ENCODE measurements at regions not wholly inside any gene's neighbourhood (a gene's known extent, or its start where the extent isn't known, plus 50 kb on each side); places are given as distances from the start of the nearest gene placed in this dataset.
A peak's percentile ranks its signal among the peaks of the same experiment; 100 is the strongest.
"Not testable (repeated sequence)": the region's sequence is repeated elsewhere in the genome, so short reads cannot be mapped to it uniquely, and the experiment has no call there.

GRCh38 chr11:107276077-107276476 is 181.5 kb downstream of the CWF19L2 start:
- DNase-seq (ENCODE audit: low spot score), result peak; percentile 89

DNA sequence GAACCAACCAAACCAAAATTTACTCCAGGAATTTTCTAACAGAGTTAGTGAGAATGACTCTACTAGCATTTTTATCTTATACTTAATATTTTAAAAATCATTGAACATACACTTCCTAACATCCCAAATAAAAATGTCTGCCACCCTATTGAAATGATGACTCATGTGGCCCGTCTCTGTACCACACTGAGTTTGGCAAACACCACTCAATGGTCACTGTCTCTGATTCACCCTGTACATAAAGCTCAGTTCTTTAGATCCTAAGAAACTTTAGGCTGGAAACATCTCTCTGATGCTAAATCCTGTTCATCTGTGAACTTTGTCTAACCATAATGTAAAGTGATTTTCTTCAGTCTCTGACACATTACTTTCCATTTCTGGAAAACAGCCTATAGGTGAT is 182.0 kb downstream of the CWF19L2 start:
- DNase-seq (ENCODE audit: low spot score), result no peak

DNA sequence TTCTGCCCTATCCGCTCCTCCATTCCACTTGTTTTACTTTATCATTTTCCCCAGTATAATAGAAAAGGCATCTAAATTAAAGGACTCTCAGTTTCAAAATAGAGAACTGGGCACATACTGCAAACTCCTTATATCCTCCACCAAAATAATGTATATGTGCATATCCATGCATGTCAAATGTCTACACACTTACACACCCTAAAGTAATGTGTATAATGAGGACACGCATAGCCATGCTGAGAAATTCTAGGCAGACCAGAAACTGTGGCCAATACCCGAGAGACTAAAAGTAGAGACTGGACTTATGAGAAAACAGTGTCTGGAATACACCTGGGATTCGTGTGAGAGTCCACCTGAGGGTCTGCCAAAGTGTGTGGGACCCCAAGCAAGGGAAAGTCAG is 183.5 kb downstream of the CWF19L2 start:
- no peak for DNase-seq (ENCODE audit: low spot score)

GRCh38 chr11:107272561-107272960 is 185.1 kb downstream of the CWF19L2 start:
- DNase-seq (ENCODE audit: low spot score), result no peak

- no peak for DNase-seq (ENCODE audit: low spot score)
These were observed 186.2 kb downstream of the CWF19L2 start for GRCh38 chr11:107271425-107271824.

DNA sequence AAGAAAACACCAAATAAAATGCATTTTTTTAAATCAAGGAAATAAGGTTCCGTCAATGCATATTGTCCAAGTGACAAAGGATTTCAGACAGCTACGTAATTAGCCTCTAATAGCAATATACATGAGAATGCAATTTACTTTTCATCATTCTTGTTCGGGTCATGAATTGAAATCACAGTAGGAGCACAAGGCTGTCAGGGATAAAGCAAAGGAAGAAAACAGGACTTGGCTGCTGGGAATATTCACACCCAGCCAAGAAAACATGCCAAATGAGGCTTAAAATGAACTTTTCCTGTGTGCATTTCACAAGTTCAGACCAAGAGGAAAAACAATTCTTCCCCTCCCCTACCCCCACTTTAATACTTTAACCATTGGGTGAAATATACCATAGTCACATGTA is 188.6 kb downstream of the CWF19L2 start:
- DNase-seq (ENCODE audit: low spot score), result no peak

DNA sequence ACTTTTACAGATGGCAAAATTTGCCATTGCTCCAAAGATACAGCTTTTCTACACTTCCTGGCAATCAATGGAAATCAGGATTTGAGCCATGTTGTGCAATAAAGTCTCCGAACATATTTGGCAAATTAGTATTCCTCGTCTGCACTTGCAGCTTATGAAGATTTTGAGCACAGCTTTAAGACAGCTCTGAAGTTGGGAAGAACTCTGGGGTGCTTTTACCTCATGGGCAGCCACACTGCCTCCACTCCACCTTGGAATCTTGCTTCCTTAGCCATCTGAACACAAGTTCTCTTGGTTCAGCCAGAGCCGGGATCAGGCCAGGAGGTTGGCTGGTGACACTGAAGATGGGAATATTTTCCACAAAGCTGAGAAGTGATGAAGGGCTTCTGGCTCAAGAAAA is 191.2 kb downstream of the CWF19L2 start:
- no peak for DNase-seq (ENCODE audit: low spot score)

- DNase-seq (ENCODE audit: low spot score), result no peak
These were observed 192.0 kb downstream of the CWF19L2 start for GRCh38 chr11:107265591-107266121.

GRCh38 chr11:107263844-107264563 is 193.6 kb downstream of the CWF19L2 start:
- no peak for DNase-seq (ENCODE audit: low spot score)

DNA sequence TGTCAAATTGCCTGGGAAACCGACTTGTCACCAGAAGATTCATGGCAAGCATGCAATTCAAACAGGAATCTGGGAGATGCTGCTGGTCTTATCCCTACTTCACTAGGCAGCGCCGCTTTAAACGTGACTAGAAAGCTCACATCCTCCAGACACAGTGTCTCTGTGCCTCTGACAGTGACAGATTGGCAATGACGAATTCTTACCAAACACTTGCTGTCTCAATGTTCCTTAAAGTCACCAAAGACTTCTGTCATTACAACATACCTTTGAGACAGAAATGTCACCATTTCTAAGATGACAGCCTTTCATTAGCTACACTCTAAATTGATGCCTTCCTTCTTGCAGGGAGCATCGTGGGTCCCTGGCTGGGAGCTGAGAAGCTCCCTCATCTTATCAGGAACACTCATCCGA is 197.8 kb downstream of the CWF19L2 start:
- DNase-seq (ENCODE audit: low spot score), result no peak

DNA sequence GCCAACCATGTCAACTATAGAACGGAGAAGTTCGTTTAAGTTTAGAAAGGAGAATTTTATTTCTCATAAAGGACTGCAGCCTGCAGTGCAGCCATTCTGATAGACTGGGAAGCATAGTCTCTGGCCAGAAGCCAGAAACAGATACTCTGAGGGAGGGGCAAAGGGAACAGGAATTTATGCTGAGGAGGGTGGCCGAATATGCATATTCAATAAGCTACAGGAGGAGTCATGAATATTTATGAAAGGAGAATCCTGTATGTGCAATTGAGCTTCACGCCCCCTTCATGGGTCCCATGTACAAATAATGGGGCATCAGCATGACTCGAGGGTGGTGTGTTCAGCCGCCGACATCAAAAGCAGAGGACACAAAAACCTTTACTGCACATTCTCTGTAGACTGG is 199.9 kb downstream of the CWF19L2 start:
- no peak for DNase-seq (ENCODE audit: low spot score)

DNA sequence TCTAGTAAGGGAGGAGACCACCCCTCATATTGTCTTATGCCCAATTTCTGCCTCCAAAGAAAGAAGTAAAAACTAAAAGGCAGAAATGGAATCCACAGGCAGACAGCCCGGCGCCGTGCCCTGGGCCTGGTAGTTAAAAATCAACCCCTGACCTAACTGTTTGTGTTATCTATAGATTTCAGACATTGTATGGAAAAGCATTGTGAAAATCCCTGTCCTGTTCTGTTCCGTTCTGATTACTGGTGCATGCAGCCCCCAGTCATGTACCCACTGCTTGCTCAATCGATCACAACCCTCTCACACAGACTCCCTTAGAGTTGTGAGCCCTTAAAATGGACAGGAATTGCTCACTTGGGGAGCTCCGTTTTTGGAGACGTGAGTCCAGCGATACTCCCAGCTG is 204.0 kb downstream of the CWF19L2 start:
- not testable (repeated sequence) for DNase-seq (ENCODE audit: low spot score)

DNA sequence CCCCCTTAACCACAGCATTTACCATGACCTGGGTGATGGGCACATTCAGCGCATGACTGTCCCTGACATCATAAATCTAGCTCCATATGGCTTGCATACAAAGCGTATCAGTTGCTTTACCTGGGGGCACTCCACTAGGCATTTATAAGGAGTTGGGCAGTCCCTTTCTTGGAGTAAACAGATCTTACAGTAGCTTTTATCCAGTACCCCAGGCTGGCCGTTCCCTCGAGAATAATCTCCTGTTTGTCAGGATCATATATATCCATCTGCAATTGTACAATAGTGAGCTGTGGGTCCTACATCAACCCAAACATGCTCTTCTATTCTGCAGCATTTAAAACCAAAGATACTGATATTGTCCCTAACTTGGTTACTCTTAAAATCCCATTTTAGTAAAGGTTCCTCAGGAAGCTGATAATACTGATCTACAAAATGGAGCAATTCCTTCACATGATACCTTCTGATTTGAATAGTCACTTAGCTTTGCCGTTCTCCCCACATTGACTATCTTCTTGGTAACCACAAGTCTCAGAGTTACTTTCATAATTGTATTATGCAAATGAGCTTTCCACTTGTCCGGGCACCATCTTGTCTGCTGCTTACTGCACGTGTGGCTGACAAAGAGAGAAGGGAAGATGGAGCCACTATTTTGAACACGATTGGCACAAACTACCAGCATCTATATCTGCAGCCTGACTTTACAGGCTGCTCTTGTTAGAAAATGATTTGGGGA is 205.0 kb downstream of the CWF19L2 start:
- no peak for DNase-seq (ENCODE audit: low spot score)

GRCh38 chr11:107251298-107251697 is 206.3 kb downstream of the CWF19L2 start:
- DNase-seq (ENCODE audit: low spot score), result no peak

DNA sequence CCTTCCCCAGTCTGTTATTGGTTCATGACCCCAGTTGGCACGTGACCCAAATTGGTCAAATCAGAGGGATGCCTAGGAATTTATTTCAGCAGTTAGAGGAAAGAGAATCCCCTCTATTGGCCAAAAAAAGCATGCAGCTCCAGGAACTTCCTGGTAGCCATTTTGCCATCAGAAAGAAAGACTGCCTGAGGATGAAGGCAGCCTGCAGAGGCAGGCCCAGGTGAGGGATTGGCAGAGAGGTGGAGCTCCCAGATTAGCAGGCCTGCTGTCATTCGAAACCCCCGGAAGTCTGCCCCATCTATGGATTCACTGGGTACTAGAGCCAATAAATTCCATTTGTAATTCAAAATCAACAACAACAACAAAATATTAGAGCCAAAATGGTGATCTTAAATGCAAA is 207.6 kb downstream of the CWF19L2 start:
- DNase-seq (ENCODE audit: low spot score), result no peak

DNA sequence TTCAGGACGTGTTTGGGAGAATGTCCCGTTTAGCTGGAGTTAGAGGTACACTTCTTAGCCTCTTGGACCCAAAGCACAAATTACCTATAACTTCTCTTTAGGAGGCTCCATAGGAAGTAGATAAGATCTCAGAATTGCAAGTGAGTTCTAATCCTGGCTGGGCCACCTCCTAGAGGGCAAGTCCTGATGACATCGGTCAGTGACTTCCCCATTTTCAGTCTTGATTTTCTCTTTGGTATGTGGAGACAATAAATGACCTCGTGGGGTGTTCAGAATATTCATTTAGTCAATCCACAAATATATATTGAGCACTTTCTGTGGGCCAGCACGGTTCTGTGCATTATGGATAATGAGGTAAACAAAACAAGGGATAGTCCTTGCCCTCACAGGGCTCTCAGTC is 208.6 kb downstream of the CWF19L2 start:
- no peak for DNase-seq (ENCODE audit: low spot score)

DNA sequence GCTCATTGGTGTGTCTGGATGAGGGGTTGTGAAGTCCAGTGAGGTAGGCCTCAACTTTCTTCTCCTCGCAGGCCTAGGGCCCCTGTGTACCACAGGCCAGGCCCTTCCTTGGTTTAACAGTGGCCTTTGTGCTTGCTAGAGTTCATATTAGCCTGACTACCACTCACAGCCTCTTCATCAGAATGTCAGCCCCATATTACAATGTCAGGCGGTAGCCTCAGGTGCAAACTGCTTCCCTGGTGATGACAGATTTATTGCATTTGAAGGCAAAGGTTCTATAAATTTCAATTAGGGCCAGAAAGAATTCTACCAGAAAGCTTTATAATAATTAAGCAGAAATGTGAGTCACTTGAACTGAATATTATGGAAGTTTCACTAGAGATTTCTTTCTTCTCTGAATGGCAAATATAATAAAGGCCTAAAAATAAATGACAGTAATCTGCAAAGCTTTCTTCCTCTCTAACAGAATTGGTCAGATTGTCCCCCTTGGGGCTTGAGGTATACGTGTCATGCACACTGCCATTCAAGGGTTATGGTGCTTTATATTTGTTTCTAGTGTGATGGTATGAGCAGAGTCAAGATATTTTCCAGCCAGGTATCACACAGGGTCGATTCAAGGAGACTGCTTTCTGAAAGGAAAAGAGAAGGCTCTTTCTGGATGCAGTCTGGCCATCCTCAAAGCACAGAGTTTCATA is 210.3 kb downstream of the CWF19L2 start:
- DNase-seq (ENCODE audit: low spot score), result no peak

DNA sequence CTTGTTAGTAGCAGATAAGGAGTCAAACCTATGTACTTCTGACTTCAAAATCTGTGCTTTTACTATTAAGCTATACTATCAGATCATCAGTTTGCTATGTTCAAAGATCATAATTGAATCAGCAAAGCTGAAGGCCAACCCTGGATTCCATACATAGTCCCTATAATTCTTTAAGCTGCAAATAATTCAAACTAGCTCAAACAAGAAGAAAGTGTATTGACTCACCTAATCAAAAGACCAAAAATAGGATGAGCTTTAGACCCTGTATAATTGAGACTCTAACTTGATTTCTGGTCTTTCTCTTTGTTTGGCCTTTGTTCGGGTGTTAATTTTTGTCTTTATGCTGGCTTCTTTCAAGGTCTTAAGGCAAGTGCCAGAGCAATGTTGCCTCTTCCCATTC is 213.7 kb downstream of the CWF19L2 start:
- DNase-seq (ENCODE audit: low spot score), result no peak

DNA sequence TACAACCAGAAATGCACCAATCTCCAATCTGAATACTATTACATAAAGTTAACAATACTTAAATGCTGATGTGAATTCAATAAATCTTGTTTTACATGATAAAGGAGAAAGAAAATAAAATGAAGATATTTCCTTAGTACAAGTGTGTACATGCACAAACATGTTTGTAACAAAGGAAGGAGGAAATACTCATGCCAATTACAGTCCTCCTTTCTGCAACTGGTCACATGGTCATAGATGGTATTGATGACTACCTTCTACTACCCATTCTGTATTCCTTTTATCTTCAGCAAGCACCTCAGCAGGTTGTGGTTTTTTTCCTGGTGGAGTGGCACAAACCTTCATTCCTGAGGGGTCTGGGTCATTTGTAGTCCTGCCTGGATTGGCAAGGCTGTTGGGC is 214.2 kb upstream of the GUCY1A2 start:
- no peak for DNase-seq (ENCODE audit: low spot score)

- DNase-seq (ENCODE audit: low spot score), result no peak
These were observed 206.6 kb upstream of the GUCY1A2 start for GRCh38 chr11:107224836-107225235.

GRCh38 chr11:107222916-107223460 is 204.7 kb upstream of the GUCY1A2 start:
- DNase-seq (ENCODE audit: low spot score), result no peak

GRCh38 chr11:107222431-107222830 is 204.2 kb upstream of the GUCY1A2 start:
- DNase-seq (ENCODE audit: low spot score), result no peak
